HEK293 (cell line): ENCODE measurements at regions not wholly inside any gene's neighbourhood (a gene's known extent, or its start where the extent isn't known, plus 50 kb on each side); places are given as distances from the start of the nearest gene placed in this dataset.

ENCODE experiments used
- CTCF ChIA-PET: fragments of 350-600 bp; formaldehyde crosslinking; extraction: SDS; loops from one replicate; lab custom pipeline; 2021; ENCODE audit warnings: antibody characterized with exemption; lab: Yijun Ruan, JAX
- POLR2A ChIA-PET: fragments of 300-600 bp; formaldehyde crosslinking; extraction: SDS; loops from one replicate; lab custom pipeline; 2020; ENCODE audit warnings: antibody characterized with exemption, inconsistent platforms; lab: Yijun Ruan, JAX
- H3K27ac ChIP-seq: fragments of 200-500 bp; sonication (Bioruptor generic); 2 replicates; pipeline ENCODE4 v1.5.1; 2014; ENCODE audit warnings: low read depth, low read length, control low read depth, inconsistent platforms; ENCODE audit errors: extremely low read depth
- H3K36me3 ChIP-seq, 2 experiments: fragments of 200-500 bp in 1 of 2; sonication (Bioruptor generic) in 1 of 2; 1 replicate in 1 of 2; 2 replicates in 1 of 2; pipeline ENCODE4 v1.5.1; 2014 to 2017; ENCODE audit warnings: inconsistent platforms in 2 of 2, low read length in 2 of 2; ENCODE audit not compliant: control insufficient read depth in 2 of 2, insufficient read depth in 1 of 2
- H3K4me1 ChIP-seq: fragments of 200-500 bp; sonication (Bioruptor generic); 2 replicates; pipeline ENCODE4 v1.5.1; 2014; ENCODE audit warnings: mild to moderate bottlenecking, low read length, inconsistent platforms; ENCODE audit not compliant: control insufficient read depth, insufficient read depth
- H3K4me3 ChIP-seq: 2 replicates; pipeline ENCODE4 v1.5.1; 2011; ENCODE audit warnings: low read depth, mild to moderate bottlenecking, control low read depth, low read length, moderate library complexity
- H3K9me3 ChIP-seq: fragments of 200-500 bp; sonication (Bioruptor generic); 2 replicates; pipeline ENCODE4 v1.5.1; 2014; ENCODE audit warnings: low read depth, low read length, inconsistent platforms; ENCODE audit not compliant: control insufficient read depth, insufficient read depth
- EGR2 ChIP-seq: fragments of 450-650 bp; formaldehyde crosslinking; IDR thresholded peaks from 2 replicates; pipeline ENCODE4 v1.5.1; 2016; ENCODE audit warnings: low read depth, missing biosample characterization, missing genetic modification characterization
- FEZF1 ChIP-seq: fragments of 450-650 bp; formaldehyde crosslinking; IDR thresholded peaks from 2 replicates; pipeline ENCODE4 v1.5.1; 2016; ENCODE audit warnings: missing biosample characterization, missing genetic modification characterization
- IKZF3 ChIP-seq: fragments of 450-650 bp; IDR thresholded peaks from 2 replicates; pipeline ENCODE4 v1.5.0; 2018; ENCODE audit warnings: missing biosample characterization, mild to moderate bottlenecking, missing genetic modification characterization, moderate library complexity
- KLF1 ChIP-seq: fragments of 450-650 bp; formaldehyde crosslinking; IDR thresholded peaks from 2 replicates; pipeline ENCODE4 v1.5.1; 2016; ENCODE audit warnings: missing biosample characterization, missing genetic modification characterization
- PRDM10 ChIP-seq: fragments of 450-650 bp; formaldehyde crosslinking; IDR thresholded peaks from 2 replicates; pipeline ENCODE4 v1.5.1; 2016; ENCODE audit warnings: missing biosample characterization, missing genetic modification characterization
- PRDM6 ChIP-seq: fragments of 450-650 bp; formaldehyde crosslinking; IDR thresholded peaks from 2 replicates; pipeline ENCODE4 v1.5.1; 2017; ENCODE audit warnings: missing biosample characterization, missing genetic modification characterization
- ZFHX2 ChIP-seq: fragments of 450-650 bp; formaldehyde crosslinking; conservative IDR thresholded peaks from 2 replicates; pipeline ENCODE4 v1.5.1; 2016; ENCODE audit warnings: missing biosample characterization, missing genetic modification characterization
- ZFP37 ChIP-seq: fragments of 450-650 bp; formaldehyde crosslinking; IDR thresholded peaks from 2 replicates; pipeline ENCODE4 v1.5.1; 2016; ENCODE audit warnings: missing biosample characterization, missing genetic modification characterization
- ZNF155 ChIP-seq: fragments of 450-650 bp; formaldehyde crosslinking; IDR thresholded peaks from 2 replicates; pipeline ENCODE4 v1.5.1; 2016; ENCODE audit warnings: missing biosample characterization, missing genetic modification characterization
- ZNF18 ChIP-seq: fragments of 450-650 bp; formaldehyde crosslinking; IDR thresholded peaks from 2 replicates; pipeline ENCODE4 v1.5.1; 2016; ENCODE audit warnings: missing biosample characterization, missing genetic modification characterization
- ZNF211 ChIP-seq: fragments of 450-650 bp; formaldehyde crosslinking; IDR thresholded peaks from 2 replicates; pipeline ENCODE4 v1.5.1; 2016; ENCODE audit warnings: low read depth, missing biosample characterization, missing genetic modification characterization
- ZNF423 ChIP-seq: fragments of 450-650 bp; formaldehyde crosslinking; IDR thresholded peaks from 2 replicates; pipeline ENCODE4 v1.5.1; 2016; ENCODE audit warnings: missing biosample characterization, missing genetic modification characterization
- ZNF48 ChIP-seq: fragments of 450-650 bp; formaldehyde crosslinking; IDR thresholded peaks from 2 replicates; pipeline ENCODE4 v1.5.1; 2016; ENCODE audit warnings: missing biosample characterization, missing genetic modification characterization
- ZNF518A ChIP-seq: fragments of 450-650 bp; formaldehyde crosslinking; conservative IDR thresholded peaks from 2 replicates; pipeline ENCODE4 v1.5.1; 2016; ENCODE audit warnings: low read depth, missing biosample characterization, missing genetic modification characterization
- ZNF585B ChIP-seq: fragments of 450-650 bp; formaldehyde crosslinking; IDR thresholded peaks from 2 replicates; pipeline ENCODE4 v1.5.1; 2016; ENCODE audit warnings: missing biosample characterization, missing genetic modification characterization
- ZNF623 ChIP-seq: fragments of 450-650 bp; formaldehyde crosslinking; IDR thresholded peaks from 2 replicates; pipeline ENCODE4 v1.5.1; 2016; ENCODE audit warnings: missing biosample characterization, missing genetic modification characterization
- TF ChIP-seq, protein P1 (sequence below): fragments of 450-650 bp; formaldehyde crosslinking; IDR thresholded peaks from 2 replicates; pipeline ENCODE4 v1.5.1; 2016; ENCODE audit warnings: missing biosample characterization, missing genetic modification characterization

DNA sequence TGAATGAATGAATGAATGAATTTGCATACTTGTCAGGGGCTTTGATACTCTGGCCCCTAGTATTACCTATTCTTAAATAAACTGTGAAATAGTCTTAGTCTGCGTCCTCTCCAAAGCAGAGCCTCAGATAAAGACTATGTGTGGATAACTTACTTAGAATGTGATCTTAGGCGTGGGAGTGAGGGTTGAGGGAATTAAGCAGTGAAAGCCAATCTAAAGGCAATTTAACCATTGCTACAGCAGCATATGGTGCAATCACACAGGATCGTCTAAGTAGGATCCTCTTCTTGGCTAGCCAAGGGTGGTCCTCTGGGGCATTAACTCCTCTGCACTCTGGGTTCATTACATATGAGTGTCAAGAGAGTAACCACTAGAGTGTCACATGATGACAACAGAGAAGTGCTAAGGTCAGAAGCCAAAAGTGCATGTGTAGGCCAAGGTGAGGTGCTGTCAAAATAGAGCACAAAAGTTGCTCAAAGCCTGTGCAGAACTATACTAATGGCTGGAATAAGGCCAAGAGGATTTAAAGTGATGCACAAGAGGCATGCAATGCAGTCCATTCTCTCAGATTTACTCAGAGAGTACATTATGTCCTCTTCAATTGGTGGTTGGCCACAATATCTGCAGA is 274.4 kb upstream of the SEMA6A start:
- CTCF ChIA-PET = no interaction called here
- POLR2A ChIA-PET = no interaction called here
- Histone ChIP-seq H3K4me1 (no peaks in the 10 kb centered on the region), H3K27ac (no peak overlapping the region), H3K4me3 (no peak overlapping the region), H3K36me3 (no peaks in the 10 kb centered on the region), H3K9me3 (no peaks in the 10 kb centered on the region)
- TF ChIP-seq FEZF1 (tag by site-specific recombination) = no peak

- POLR2A ChIA-PET = no interaction called here
- CTCF ChIA-PET = no interaction called here
Observed at GRCh38 chr5:116847960-116848359, 273.3 kb upstream of the SEMA6A start.

More at GRCh38 chr5:116847960-116848359, 273.3 kb upstream of the SEMA6A start:
- Histone ChIP-seq H3K9me3 (no peaks in the 10 kb centered on the region), H3K4me3 (no peak overlapping the region), H3K4me1 (no peaks in the 10 kb centered on the region)
- TF ChIP-seq EGR2 (no peak), ZNF623 (tag by site-specific recombination) (no peak), ZNF211 (no peak), ZNF155 (tag by site-specific recombination) (no peak), ZFP37 (tag by site-specific recombination) (no peak), ZFHX2 (no peak), ZNF18 (tag by site-specific recombination) (no peak), PRDM6 (tag by site-specific recombination) (no peak), ZNF423 (no peak), PRDM10 (tag by site-specific recombination) (no peak), ZNF48 (tag by site-specific recombination) (no peak), KLF1 (no peak), IKZF3 (tag by site-specific recombination) (no peak), ZNF518A (tag by site-specific recombination) (no peak), ZNF585B (tag by site-specific recombination) (no peak)
- TF ChIP-seq, protein P1, sequence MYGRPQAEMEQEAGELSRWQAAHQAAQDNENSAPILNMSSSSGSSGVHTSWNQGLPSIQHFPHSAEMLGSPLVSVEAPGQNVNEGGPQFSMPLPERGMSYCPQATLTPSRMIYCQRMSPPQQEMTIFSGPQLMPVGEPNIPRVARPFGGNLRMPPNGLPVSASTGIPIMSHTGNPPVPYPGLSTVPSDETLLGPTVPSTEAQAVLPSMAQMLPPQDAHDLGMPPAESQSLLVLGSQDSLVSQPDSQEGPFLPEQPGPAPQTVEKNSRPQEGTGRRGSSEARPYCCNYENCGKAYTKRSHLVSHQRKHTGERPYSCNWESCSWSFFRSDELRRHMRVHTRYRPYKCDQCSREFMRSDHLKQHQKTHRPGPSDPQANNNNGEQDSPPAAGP (tag by site-specific recombination) = no peak
- TF ChIP-seq, all 188 proteins: peak for 0
- no peak overlapping the region for H3K27ac ChIP-seq
- no peaks in the 10 kb centered on the region for H3K36me3 ChIP-seq
